ENCODE measurements at regions not wholly inside any gene's neighbourhood (a gene's known extent, or its start where the extent isn't known, plus 50 kb on each side); places are given as distances from the start of the nearest gene placed in this dataset.
"Not testable (repeated sequence)": the region's sequence is repeated elsewhere in the genome, so short reads cannot be mapped to it uniquely, and the experiment has no call there.

GRCh38 chr10:78459639-78460037 is 426.0 kb downstream of the RPS24 start:
- no peaks in the 10 kb centered on the region for H3K9me3 ChIP-seq (ENCODE audit: control insufficient read depth, insufficient read depth, low read length)
- H3K27me3 ChIP-seq (ENCODE audit: control insufficient read depth, insufficient read depth, low read length): no peaks in the 10 kb centered on the region
- H3K9ac ChIP-seq (ENCODE audit: low read depth, low read length): no peak overlapping the region
- H3K36me3 ChIP-seq (ENCODE audit: control insufficient read depth, insufficient read depth, low read length): no peaks in the 10 kb centered on the region
- H3K27ac ChIP-seq (ENCODE audit: low read depth, low read length): peak overlapping the region; percentile 52
- no peaks in the 10 kb centered on the region for H3K4me1 ChIP-seq (ENCODE audit: control insufficient read depth, insufficient read depth, low read length)
- H3K4me3 ChIP-seq (ENCODE audit: low read depth, low read length): no peak overlapping the region

GRCh38 chr10:78460204-78460603 is 426.5 kb downstream of the RPS24 start:
- Histone ChIP-seq H3K9me3 (ENCODE audit: control insufficient read depth, insufficient read depth, low read length) (no peaks in the 10 kb centered on the region), H3K4me1 (ENCODE audit: control insufficient read depth, insufficient read depth, low read length) (0 out of 2 replicates have a peak, but pooled peaks cover 2% of the 10 kb centered on the region), H3K27ac (ENCODE audit: low read depth, low read length) (peak overlapping the region; percentile 52), H3K36me3 (ENCODE audit: control insufficient read depth, insufficient read depth, low read length) (no peaks in the 10 kb centered on the region), H3K4me3 (ENCODE audit: low read depth, low read length) (no peak overlapping the region), H3K27me3 (ENCODE audit: control insufficient read depth, insufficient read depth, low read length) (no peaks in the 10 kb centered on the region), H3K9ac (ENCODE audit: low read depth, low read length) (no peak overlapping the region)

GRCh38 chr10:78461333-78461732 is 427.7 kb downstream of the RPS24 start:
- H3K9ac ChIP-seq (ENCODE audit: low read depth, low read length): no peak overlapping the region
- H3K36me3 ChIP-seq (ENCODE audit: control insufficient read depth, insufficient read depth, low read length): no peaks in the 10 kb centered on the region
- no peaks in the 10 kb centered on the region for H3K27me3 ChIP-seq (ENCODE audit: control insufficient read depth, insufficient read depth, low read length)
- no peaks in the 10 kb centered on the region for H3K9me3 ChIP-seq (ENCODE audit: control insufficient read depth, insufficient read depth, low read length)
- no peak overlapping the region for H3K4me3 ChIP-seq (ENCODE audit: low read depth, low read length)
- H3K27ac ChIP-seq (ENCODE audit: low read depth, low read length): no peak overlapping the region
- H3K4me1 ChIP-seq (ENCODE audit: control insufficient read depth, insufficient read depth, low read length): 0 out of 2 replicates have a peak, but pooled peaks cover 3% of the 10 kb centered on the region

- 0 out of 2 replicates have a peak, but pooled peaks cover 3% of the 10 kb centered on the region for H3K9me3 ChIP-seq (ENCODE audit: control insufficient read depth, insufficient read depth, low read length)
- H3K4me1 ChIP-seq (ENCODE audit: control insufficient read depth, insufficient read depth, low read length): 0 out of 2 replicates have a peak, but pooled peaks cover 3% of the 10 kb centered on the region
- H3K27me3 ChIP-seq (ENCODE audit: control insufficient read depth, insufficient read depth, low read length): no peaks in the 10 kb centered on the region
- H3K9ac ChIP-seq (ENCODE audit: low read depth, low read length): no peak overlapping the region
- no peaks in the 10 kb centered on the region for H3K36me3 ChIP-seq (ENCODE audit: control insufficient read depth, insufficient read depth, low read length)
- H3K27ac ChIP-seq (ENCODE audit: low read depth, low read length): no peak overlapping the region
- no peak overlapping the region for H3K4me3 ChIP-seq (ENCODE audit: low read depth, low read length)
These were observed 428.5 kb downstream of the RPS24 start for GRCh38 chr10:78462176-78462575.

GRCh38 chr10:78462726-78463228 is 429.1 kb downstream of the RPS24 start:
- H3K9me3 ChIP-seq (ENCODE audit: control insufficient read depth, insufficient read depth, low read length): peaks cover 3% of the 10 kb centered on the region; the same call in 1 of the 2 replicates
- no peak overlapping the region for H3K4me3 ChIP-seq (ENCODE audit: low read depth, low read length)
- H3K27ac ChIP-seq (ENCODE audit: low read depth, low read length): no peak overlapping the region
- 0 out of 2 replicates have a peak, but pooled peaks cover 3% of the 10 kb centered on the region for H3K4me1 ChIP-seq (ENCODE audit: control insufficient read depth, insufficient read depth, low read length)
- H3K9ac ChIP-seq (ENCODE audit: low read depth, low read length): no peak overlapping the region
- H3K27me3 ChIP-seq (ENCODE audit: control insufficient read depth, insufficient read depth, low read length): no peaks in the 10 kb centered on the region
- H3K36me3 ChIP-seq (ENCODE audit: control insufficient read depth, insufficient read depth, low read length): no peaks in the 10 kb centered on the region

GRCh38 chr10:78464118-78464855 is 430.6 kb downstream of the RPS24 start:
- 0 out of 2 replicates have a peak, but pooled peaks cover 3% of the 10 kb centered on the region for H3K4me1 ChIP-seq (ENCODE audit: control insufficient read depth, insufficient read depth, low read length)
- H3K27ac ChIP-seq (ENCODE audit: low read depth, low read length): no peak overlapping the region

GRCh38 chr10:78464856-78465267 is 431.2 kb downstream of the RPS24 start:
- no peak overlapping the region for H3K27ac ChIP-seq (ENCODE audit: low read depth, low read length)
- no peak overlapping the region for H3K9ac ChIP-seq (ENCODE audit: low read depth, low read length)
- H3K36me3 ChIP-seq (ENCODE audit: control insufficient read depth, insufficient read depth, low read length): no peaks in the 10 kb centered on the region
- H3K4me1 ChIP-seq (ENCODE audit: control insufficient read depth, insufficient read depth, low read length): 0 out of 2 replicates have a peak, but pooled peaks cover 3% of the 10 kb centered on the region
- no peaks in the 10 kb centered on the region for H3K27me3 ChIP-seq (ENCODE audit: control insufficient read depth, insufficient read depth, low read length)
- peaks cover 6% of the 10 kb centered on the region; the same call in 1 of the 2 replicates for H3K9me3 ChIP-seq (ENCODE audit: control insufficient read depth, insufficient read depth, low read length)
- no peak overlapping the region for H3K4me3 ChIP-seq (ENCODE audit: low read depth, low read length)

More at GRCh38 chr10:78464118-78464855, 430.6 kb downstream of the RPS24 start:
- Histone ChIP-seq H3K27me3 (ENCODE audit: control insufficient read depth, insufficient read depth, low read length) (no peaks in the 10 kb centered on the region), H3K36me3 (ENCODE audit: control insufficient read depth, insufficient read depth, low read length) (no peaks in the 10 kb centered on the region), H3K9ac (ENCODE audit: low read depth, low read length) (no peak overlapping the region), H3K4me3 (ENCODE audit: low read depth, low read length) (no peak overlapping the region), H3K9me3 (ENCODE audit: control insufficient read depth, insufficient read depth, low read length) (peaks cover 3% of the 10 kb centered on the region; the same call in 1 of the 2 replicates)

GRCh38 chr10:78465431-78465830 is 431.8 kb downstream of the RPS24 start:
- Histone ChIP-seq H3K4me3 (ENCODE audit: low read depth, low read length) (no peak overlapping the region), H3K4me1 (ENCODE audit: control insufficient read depth, insufficient read depth, low read length) (0 out of 2 replicates have a peak, but pooled peaks cover 3% of the 10 kb centered on the region), H3K27me3 (ENCODE audit: control insufficient read depth, insufficient read depth, low read length) (no peaks in the 10 kb centered on the region), H3K9me3 (ENCODE audit: control insufficient read depth, insufficient read depth, low read length) (peaks cover 6% of the 10 kb centered on the region; the same call in 1 of the 2 replicates), H3K36me3 (ENCODE audit: control insufficient read depth, insufficient read depth, low read length) (no peaks in the 10 kb centered on the region), H3K9ac (ENCODE audit: low read depth, low read length) (no peak overlapping the region), H3K27ac (ENCODE audit: low read depth, low read length) (no peak overlapping the region)

- no peak overlapping the region for H3K4me3 ChIP-seq (ENCODE audit: low read depth, low read length)
- no peak overlapping the region for H3K27ac ChIP-seq (ENCODE audit: low read depth, low read length)
- H3K9me3 ChIP-seq (ENCODE audit: control insufficient read depth, insufficient read depth, low read length): peaks cover 6% of the 10 kb centered on the region; the same call in 1 of the 2 replicates
- H3K36me3 ChIP-seq (ENCODE audit: control insufficient read depth, insufficient read depth, low read length): no peaks in the 10 kb centered on the region
- H3K4me1 ChIP-seq (ENCODE audit: control insufficient read depth, insufficient read depth, low read length): 0 out of 2 replicates have a peak, but pooled peaks cover 3% of the 10 kb centered on the region
- H3K9ac ChIP-seq (ENCODE audit: low read depth, low read length): no peak overlapping the region
- H3K27me3 ChIP-seq (ENCODE audit: control insufficient read depth, insufficient read depth, low read length): no peaks in the 10 kb centered on the region
These were observed 433.9 kb downstream of the RPS24 start for GRCh38 chr10:78467496-78468106.

GRCh38 chr10:78468731-78469130 is 435.1 kb downstream of the RPS24 start:
- not testable (repeated sequence) for H3K9ac ChIP-seq (ENCODE audit: low read depth, low read length); H3K4me3 ChIP-seq (ENCODE audit: low read depth, low read length); H3K36me3 ChIP-seq (ENCODE audit: control insufficient read depth, insufficient read depth, low read length); H3K27ac ChIP-seq (ENCODE audit: low read depth, low read length); H3K27me3 ChIP-seq (ENCODE audit: control insufficient read depth, insufficient read depth, low read length); H3K4me1 ChIP-seq (ENCODE audit: control insufficient read depth, insufficient read depth, low read length); H3K9me3 ChIP-seq (ENCODE audit: control insufficient read depth, insufficient read depth, low read length)
